LNCAP (cell line): ENCODE measurements at regions not wholly inside any gene's neighbourhood (a gene's known extent, or its start where the extent isn't known, plus 50 kb on each side); places are given as distances from the start of the nearest gene placed in this dataset.

Experiments
- TF ChIP-seq, protein P1 (sequence below): fragments of 450-650 bp; IDR thresholded peaks from 2 replicates; pipeline ENCODE4 v1.5.1; 2017; ENCODE audit warnings: mild to moderate bottlenecking

DNA sequence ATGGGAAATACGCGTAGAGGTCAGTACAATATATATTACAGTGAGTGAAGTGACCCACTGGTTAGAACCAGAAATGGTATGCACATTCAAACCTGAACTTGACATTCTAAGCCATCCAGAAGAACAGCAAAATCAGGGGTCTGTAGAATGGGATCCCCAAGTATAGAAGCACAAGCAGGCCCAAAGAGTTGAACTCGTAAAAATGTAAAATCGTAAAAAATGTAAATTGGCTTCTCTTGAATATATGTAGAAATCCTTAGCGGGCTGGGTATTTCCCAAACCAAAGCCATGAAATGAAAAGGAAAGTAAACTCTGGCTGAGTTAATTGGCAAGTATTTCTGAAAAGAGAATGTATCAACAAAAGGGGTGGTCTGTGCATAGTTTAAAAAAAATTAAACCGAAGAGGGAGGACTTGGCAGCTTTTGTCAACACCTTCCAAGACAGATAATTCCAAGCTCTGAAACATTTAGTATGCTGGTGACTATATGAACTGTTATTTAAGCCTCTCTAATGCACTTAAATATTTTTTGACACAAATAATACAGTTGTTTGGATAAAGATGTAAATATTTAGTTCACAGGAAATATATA is 1505.6 kb upstream of the FLRT2 start:
- TF ChIP-seq, protein P1, sequence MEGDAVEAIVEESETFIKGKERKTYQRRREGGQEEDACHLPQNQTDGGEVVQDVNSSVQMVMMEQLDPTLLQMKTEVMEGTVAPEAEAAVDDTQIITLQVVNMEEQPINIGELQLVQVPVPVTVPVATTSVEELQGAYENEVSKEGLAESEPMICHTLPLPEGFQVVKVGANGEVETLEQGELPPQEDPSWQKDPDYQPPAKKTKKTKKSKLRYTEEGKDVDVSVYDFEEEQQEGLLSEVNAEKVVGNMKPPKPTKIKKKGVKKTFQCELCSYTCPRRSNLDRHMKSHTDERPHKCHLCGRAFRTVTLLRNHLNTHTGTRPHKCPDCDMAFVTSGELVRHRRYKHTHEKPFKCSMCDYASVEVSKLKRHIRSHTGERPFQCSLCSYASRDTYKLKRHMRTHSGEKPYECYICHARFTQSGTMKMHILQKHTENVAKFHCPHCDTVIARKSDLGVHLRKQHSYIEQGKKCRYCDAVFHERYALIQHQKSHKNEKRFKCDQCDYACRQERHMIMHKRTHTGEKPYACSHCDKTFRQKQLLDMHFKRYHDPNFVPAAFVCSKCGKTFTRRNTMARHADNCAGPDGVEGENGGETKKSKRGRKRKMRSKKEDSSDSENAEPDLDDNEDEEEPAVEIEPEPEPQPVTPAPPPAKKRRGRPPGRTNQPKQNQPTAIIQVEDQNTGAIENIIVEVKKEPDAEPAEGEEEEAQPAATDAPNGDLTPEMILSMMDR: no peak

GRCh38 chr14:84025106-84026012 is 1504.6 kb upstream of the FLRT2 start:
- TF ChIP-seq, protein P1: no peak

DNA sequence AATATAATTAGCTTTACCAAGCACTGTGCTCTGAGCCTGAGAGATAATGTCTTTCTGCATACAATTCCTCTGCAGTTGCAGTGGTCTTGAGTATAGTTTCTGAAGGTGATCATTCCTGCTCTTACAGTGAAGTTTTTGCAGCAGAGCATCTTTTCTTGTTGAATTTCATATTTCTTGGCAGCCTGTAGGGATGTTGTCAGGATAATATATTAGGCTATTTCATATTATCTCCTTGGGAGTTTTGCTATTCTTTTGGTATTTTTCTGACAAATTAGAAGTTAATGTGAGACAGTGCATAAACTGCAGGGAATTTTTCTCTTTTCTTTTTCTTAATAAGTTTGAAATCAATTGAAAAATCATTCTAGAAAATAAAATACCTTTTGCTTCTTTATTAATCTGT is 1502.6 kb upstream of the FLRT2 start:
- TF ChIP-seq, protein P1: no peak

DNA sequence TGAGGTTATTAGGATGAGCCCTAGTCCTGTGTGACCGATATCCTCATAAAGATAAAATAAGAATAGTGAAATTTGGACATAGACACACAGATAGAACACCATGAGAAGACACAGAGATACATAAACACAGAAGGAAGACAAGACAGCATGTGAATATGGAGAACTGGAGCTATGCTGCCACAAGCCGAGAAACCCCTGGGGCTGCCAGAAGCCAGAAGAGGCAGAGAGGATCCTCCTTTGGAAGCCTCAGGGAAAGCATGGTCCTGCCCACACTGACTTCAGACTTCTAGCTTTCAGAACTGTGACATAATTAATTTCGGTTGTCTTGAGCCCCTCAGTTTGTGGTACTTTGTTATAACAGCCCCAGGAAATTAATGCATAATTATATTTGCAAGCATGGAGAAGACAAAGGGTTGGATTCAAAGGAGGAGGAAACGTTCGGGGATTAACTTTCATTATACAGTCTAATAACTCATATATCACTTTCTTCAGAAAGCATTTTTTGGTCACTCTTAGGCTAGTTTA is 1501.8 kb upstream of the FLRT2 start:
- TF ChIP-seq, protein P1: no peak

GRCh38 chr14:84029246-84029645 is 1500.7 kb upstream of the FLRT2 start:
- TF ChIP-seq, protein P1: no peak

GRCh38 chr14:84029720-84030119 is 1500.2 kb upstream of the FLRT2 start:
- TF ChIP-seq, protein P1: no peak

DNA sequence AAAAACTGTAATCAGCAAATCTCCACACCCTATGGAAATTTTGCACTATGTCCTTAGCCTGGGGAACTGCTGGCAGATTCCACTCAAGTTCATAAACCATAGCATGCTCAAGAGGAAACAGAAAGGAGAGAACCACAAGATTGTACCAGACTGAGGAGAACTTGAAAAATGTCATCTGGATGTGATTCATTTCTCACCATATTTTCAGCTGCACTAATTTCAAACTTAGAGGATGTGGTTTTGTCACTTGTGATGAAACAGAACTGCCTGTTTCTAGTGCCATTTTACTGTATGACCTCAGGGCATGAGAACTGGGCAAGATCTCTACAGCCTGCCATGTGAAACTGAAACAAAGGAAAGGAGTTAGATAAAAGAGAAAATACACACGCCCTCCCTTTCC is 1493.1 kb upstream of the FLRT2 start:
- TF ChIP-seq, protein P1: no peak
